Neural cell (in vitro differentiated cells): ENCODE measurements at regions not wholly inside any gene's neighbourhood (a gene's known extent, or its start where the extent isn't known, plus 50 kb on each side); places are given as distances from the start of the nearest gene placed in this dataset.

Source experiments
- POLR2AphosphoS5 ChIP-seq: IDR thresholded peaks from 2 replicates; pipeline ENCODE4 v1.6.1; 2012
- REST ChIP-seq: IDR thresholded peaks from 2 replicates; pipeline ENCODE4 v1.6.1; 2012; ENCODE audit warnings: borderline replicate concordance

- TF ChIP-seq POLR2AphosphoS5 (no peak), REST (no peak)
Observed at GRCh38 chr2:39902103-39902502, 123.0 kb upstream of the THUMPD2 start.
